ENCODE measurements at regions not wholly inside any gene's neighbourhood (a gene's known extent, or its start where the extent isn't known, plus 50 kb on each side); places are given as distances from the start of the nearest gene placed in this dataset.
A peak's percentile ranks its signal among the peaks of the same experiment; 100 is the strongest.
"Not testable (repeated sequence)": the region's sequence is repeated elsewhere in the genome, so short reads cannot be mapped to it uniquely, and the experiment has no call there.

- DNase-seq (ENCODE audit: low spot score), result peak; percentile 21
Measured at GRCh38 chr14:105710119-105711043, 184.0 kb downstream of the TMEM121 start.

- no peak for DNase-seq (ENCODE audit: low spot score)
Measured at GRCh38 chr14:105711044-105711620, 184.7 kb downstream of the TMEM121 start.

- DNase-seq (ENCODE audit: low spot score), result peak; percentile 11
Measured at GRCh38 chr14:105711841-105712460, 185.6 kb downstream of the TMEM121 start.

- DNase-seq (ENCODE audit: low spot score), result not testable (repeated sequence)
Measured at GRCh38 chr14:105712670-105713069, 186.3 kb downstream of the TMEM121 start.

- not testable (repeated sequence) for DNase-seq (ENCODE audit: low spot score)
Measured at GRCh38 chr14:105713160-105713559, 186.8 kb downstream of the TMEM121 start.

- DNase-seq (ENCODE audit: low spot score), result peak; percentile 4
Measured at GRCh38 chr14:105713836-105714235, 187.5 kb downstream of the TMEM121 start.

- DNase-seq (ENCODE audit: low spot score), result not testable (repeated sequence)
Measured at GRCh38 chr14:105718787-105719186, 192.4 kb downstream of the TMEM121 start.

GRCh38 chr14:105720106-105720505, 193.7 kb downstream of the TMEM121 start:
- DNase-seq (ENCODE audit: low spot score), result not testable (repeated sequence)

- DNase-seq (ENCODE audit: low spot score), result not testable (repeated sequence)
Measured at GRCh38 chr14:105720852-105721601, 194.6 kb downstream of the TMEM121 start.

GRCh38 chr14:105721602-105721970, 195.2 kb downstream of the TMEM121 start:
- DNase-seq (ENCODE audit: low spot score), result not testable (repeated sequence)

GRCh38 chr14:105721996-105722709, 195.8 kb downstream of the TMEM121 start:
- not testable (repeated sequence) for DNase-seq (ENCODE audit: low spot score)

- DNase-seq (ENCODE audit: low spot score), result not testable (repeated sequence)
Measured at GRCh38 chr14:105723271-105723670, 196.9 kb downstream of the TMEM121 start.

- DNase-seq (ENCODE audit: low spot score), result not testable (repeated sequence)
Measured at GRCh38 chr14:105723776-105724175, 197.4 kb downstream of the TMEM121 start.

GRCh38 chr14:105729825-105730368, 203.5 kb downstream of the TMEM121 start:
- DNase-seq (ENCODE audit: low spot score), result not testable (repeated sequence)

GRCh38 chr14:105730731-105731130, 204.3 kb downstream of the TMEM121 start:
- not testable (repeated sequence) for DNase-seq (ENCODE audit: low spot score)

- not testable (repeated sequence) for DNase-seq (ENCODE audit: low spot score)
Measured at GRCh38 chr14:105731221-105731985, 205.0 kb downstream of the TMEM121 start.

- DNase-seq (ENCODE audit: low spot score), result no peak
Measured at GRCh38 chr14:105733081-105734065, 207.0 kb downstream of the TMEM121 start.

GRCh38 chr14:105734241-105734640, 207.9 kb downstream of the TMEM121 start:
- DNase-seq (ENCODE audit: low spot score), result not testable (repeated sequence)

GRCh38 chr14:105736331-105736730, 209.9 kb downstream of the TMEM121 start:
- not testable (repeated sequence) for DNase-seq (ENCODE audit: low spot score)
